Caco-2 (cell line): ENCODE measurements at regions not wholly inside any gene's neighbourhood (a gene's known extent, or its start where the extent isn't known, plus 50 kb on each side); places are given as distances from the start of the nearest gene placed in this dataset.
A peak's percentile ranks its signal among the peaks of the same experiment; 100 is the strongest.
"Not testable (repeated sequence)": the region's sequence is repeated elsewhere in the genome, so short reads cannot be mapped to it uniquely, and the experiment has no call there.

Source experiments
- BruUV-seq: library from RNA; stranded (reverse); fragments of 400-500 nt; replicated peaks from 2 replicates; lab custom pipeline; 2021; lab: Mats Ljungman, UMichigan
- CTCF ChIA-PET: fragments of 300-600 bp; sonication (Branson Sonifier 250); formaldehyde crosslinking; loops from one replicate; lab custom pipeline; 2022; ENCODE audit warnings: antibody characterized with exemption; lab: Charles Lee
- POLR2A ChIA-PET: fragments of 300-600 bp; sonication (Branson Sonifier 250); formaldehyde crosslinking; loops from one replicate; lab custom pipeline; 2022; ENCODE audit warnings: antibody characterized with exemption; lab: Charles Lee
- DNase-seq, 2 experiments: peaks; one replicate each; pipeline versions ENCODE4 v3.0.0 to v3.0.0-alpha.2; 2020 to 2022
- H3K27me3 ChIP-seq: replicated peaks from 2 replicates; pipeline ENCODE4 v1.6.0; 2011; ENCODE audit warnings: low read length; ENCODE audit not compliant: control insufficient read depth, insufficient read depth
- H3K36me3 ChIP-seq: 2 replicates; pipeline ENCODE4 v1.5.1; 2011; ENCODE audit warnings: low read length; ENCODE audit not compliant: control insufficient read depth, insufficient read depth
- H3K4me1 ChIP-seq: fragments of 250-450 bp; sonication (Bioruptor Pico); 2 replicates; pipeline ENCODE4 v1.5.1; 2020; ENCODE audit warnings: mild to moderate bottlenecking
- H3K4me3 ChIP-seq: 2 replicates; pipeline ENCODE4 v1.5.1; 2011; ENCODE audit warnings: low read depth, mild to moderate bottlenecking, control low read depth, low read length
- H3K9me3 ChIP-seq: fragments of 250-450 bp; sonication (Bioruptor Pico); 2 replicates; pipeline ENCODE4 v1.5.1; 2020; ENCODE audit warnings: mild to moderate bottlenecking, moderate library complexity
- H3K27ac Mint-ChIP-seq: one replicate; pipeline ENCODE4 v1.8.0; 2022; ENCODE audit warnings: mixed read lengths; ENCODE audit not compliant: unreplicated experiment
- H3K27me3 Mint-ChIP-seq: one replicate; pipeline ENCODE4 v1.8.0; 2022; ENCODE audit warnings: mixed read lengths; ENCODE audit not compliant: insufficient read depth, unreplicated experiment
- H3K36me3 Mint-ChIP-seq: one replicate; pipeline ENCODE4 v1.8.0; 2022; ENCODE audit warnings: mild to moderate bottlenecking, mixed read lengths; ENCODE audit not compliant: insufficient read depth, unreplicated experiment
- H3K4me1 Mint-ChIP-seq: one replicate; pipeline ENCODE4 v1.8.0; 2022; ENCODE audit warnings: low read depth, mixed read lengths; ENCODE audit not compliant: unreplicated experiment
- H3K4me3 Mint-ChIP-seq: one replicate; pipeline ENCODE4 v1.8.0; 2022; ENCODE audit warnings: mild to moderate bottlenecking, moderate library complexity, mixed read lengths; ENCODE audit not compliant: unreplicated experiment
- H3K9me3 Mint-ChIP-seq: one replicate; pipeline ENCODE4 v1.8.0; 2022; ENCODE audit warnings: mixed read lengths; ENCODE audit not compliant: unreplicated experiment
- intact Hi-C: fragments of 100-400 bp; cut with micrococcal nuclease; formaldehyde crosslinking; loops from one replicate; pipeline ENCODE4 v1.10.0; 2022; ENCODE audit not compliant: unreplicated experiment
- TF ChIP-seq, protein P1 (sequence below), 2 experiments: fragments of 200-600 bp in 1 of 2; IDR thresholded peaks; 1 replicate in 1 of 2; 2 replicates in 1 of 2; pipeline versions ENCODE4 v1.5.1 to v1.8.0; 2011 to 2022; ENCODE audit warnings: antibody characterized with exemption in 1 of 2, control low read depth in 1 of 2, inconsistent platforms in 1 of 2, low read depth in 1 of 2, low read length in 1 of 2, mild to moderate bottlenecking in 1 of 2, moderate library complexity in 1 of 2; ENCODE audit not compliant: insufficient read depth in 1 of 2, severe bottlenecking in 1 of 2, unreplicated experiment in 1 of 2

DNA sequence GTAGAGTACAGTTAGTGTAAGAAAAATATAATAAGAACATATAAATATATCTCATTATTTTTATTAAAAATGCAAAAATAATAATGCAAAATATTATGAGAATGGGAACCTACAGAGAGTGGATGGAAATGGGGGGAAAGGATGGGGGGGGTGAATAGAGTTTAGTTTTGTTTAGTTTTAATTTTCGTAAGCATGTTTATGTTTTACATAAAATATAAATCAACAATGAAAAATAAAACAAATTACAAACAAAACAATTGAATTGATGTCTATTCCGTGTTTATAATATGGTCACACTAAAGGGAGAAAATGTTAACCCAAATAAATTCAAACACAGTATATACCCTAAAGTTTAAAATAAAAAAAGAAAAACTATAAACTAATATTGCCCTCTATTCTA is 1717.4 kb upstream of the SPRY2 start:
- no peaks in the 10 kb centered on the region for H3K9me3 Mint-ChIP-seq
- H3K9me3 ChIP-seq = no peaks in the 10 kb centered on the region
- no peaks in the 10 kb centered on the region for H3K4me1 ChIP-seq
- no peaks in the 10 kb centered on the region for H3K36me3 Mint-ChIP-seq
- ChIA-PET POLR2A (no interaction called here), CTCF (no interaction called here)
- H3K4me1 Mint-ChIP-seq = no peaks in the 10 kb centered on the region
- H3K4me3 Mint-ChIP-seq = no peak overlapping the region
- no peak overlapping the region for H3K4me3 ChIP-seq
- H3K36me3 ChIP-seq = no peaks in the 10 kb centered on the region
- no peak for DNase-seq
- H3K27me3 Mint-ChIP-seq = no peaks in the 10 kb centered on the region
- no peaks in the 10 kb centered on the region for H3K27me3 ChIP-seq
- BruUV-seq = no TSS peak
- H3K27ac Mint-ChIP-seq = no peak overlapping the region
- intact Hi-C loops = no loop called here
- TF ChIP-seq, protein P1, sequence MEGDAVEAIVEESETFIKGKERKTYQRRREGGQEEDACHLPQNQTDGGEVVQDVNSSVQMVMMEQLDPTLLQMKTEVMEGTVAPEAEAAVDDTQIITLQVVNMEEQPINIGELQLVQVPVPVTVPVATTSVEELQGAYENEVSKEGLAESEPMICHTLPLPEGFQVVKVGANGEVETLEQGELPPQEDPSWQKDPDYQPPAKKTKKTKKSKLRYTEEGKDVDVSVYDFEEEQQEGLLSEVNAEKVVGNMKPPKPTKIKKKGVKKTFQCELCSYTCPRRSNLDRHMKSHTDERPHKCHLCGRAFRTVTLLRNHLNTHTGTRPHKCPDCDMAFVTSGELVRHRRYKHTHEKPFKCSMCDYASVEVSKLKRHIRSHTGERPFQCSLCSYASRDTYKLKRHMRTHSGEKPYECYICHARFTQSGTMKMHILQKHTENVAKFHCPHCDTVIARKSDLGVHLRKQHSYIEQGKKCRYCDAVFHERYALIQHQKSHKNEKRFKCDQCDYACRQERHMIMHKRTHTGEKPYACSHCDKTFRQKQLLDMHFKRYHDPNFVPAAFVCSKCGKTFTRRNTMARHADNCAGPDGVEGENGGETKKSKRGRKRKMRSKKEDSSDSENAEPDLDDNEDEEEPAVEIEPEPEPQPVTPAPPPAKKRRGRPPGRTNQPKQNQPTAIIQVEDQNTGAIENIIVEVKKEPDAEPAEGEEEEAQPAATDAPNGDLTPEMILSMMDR (IDR thresholded peaks at IDR 0.05; ENCODE audit: insufficient read depth in 1 of 2, low read depth in 1 of 2, low read length in 1 of 2, severe bottlenecking in 1 of 2, unreplicated experiment in 1 of 2) = no peak

DNA sequence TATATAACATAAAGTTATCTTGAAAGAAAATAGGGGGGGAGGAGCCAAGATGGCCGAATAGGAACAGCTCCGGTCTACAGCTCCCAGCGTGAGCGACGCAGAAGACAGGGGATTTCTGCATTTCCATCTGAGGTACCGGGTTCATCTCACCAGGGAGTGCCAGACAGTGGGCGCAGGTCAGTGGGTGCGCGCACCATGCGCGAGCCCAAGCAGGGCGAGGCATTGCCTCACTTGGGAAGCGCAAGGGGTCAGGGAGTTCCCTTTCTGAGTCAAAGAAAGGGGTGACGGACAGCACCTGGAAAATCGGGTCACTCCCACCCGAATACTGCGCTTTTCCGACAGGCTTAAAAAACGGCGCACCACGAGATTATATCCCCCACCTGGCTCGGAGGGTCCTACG is 1704.4 kb upstream of the SPRY2 start:
- H3K4me1 Mint-ChIP-seq, H3K27ac Mint-ChIP-seq, H3K27me3 ChIP-seq, CTCF ChIA-PET, H3K27me3 Mint-ChIP-seq, H3K4me1 ChIP-seq, DNase-seq, intact Hi-C loops, H3K36me3 Mint-ChIP-seq, H3K9me3 Mint-ChIP-seq, BruUV-seq, POLR2A ChIA-PET, H3K9me3 ChIP-seq, H3K4me3 ChIP-seq, H3K36me3 ChIP-seq: not testable (repeated sequence)
- peak overlapping the region; percentile 31 for H3K4me3 Mint-ChIP-seq

DNA sequence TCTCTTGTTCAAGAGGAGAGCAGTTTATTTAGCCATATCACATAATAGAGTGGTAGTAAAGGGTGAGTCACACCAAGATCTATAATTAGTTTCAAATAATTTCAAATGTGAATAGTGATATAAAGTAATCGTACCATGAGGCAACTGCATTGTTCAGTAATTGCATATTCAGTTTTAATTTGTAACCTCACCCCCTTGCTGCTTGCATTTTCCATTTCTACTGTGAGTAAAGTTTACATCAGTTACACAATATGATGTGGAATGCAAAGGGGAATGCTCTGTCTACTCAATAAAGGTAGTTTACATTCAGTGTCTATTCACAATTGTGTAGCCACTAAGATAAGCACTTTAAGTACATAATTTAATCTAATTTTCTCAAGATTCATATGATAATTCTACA is 1695.7 kb upstream of the SPRY2 start:
- H3K27ac Mint-ChIP-seq = no peak overlapping the region

More for the DNA sequence above, 1695.7 kb upstream of the SPRY2 start:
- intact Hi-C loops = no loop called here
- no peaks in the 10 kb centered on the region for H3K4me1 ChIP-seq
- no peak overlapping the region for H3K4me3 ChIP-seq
- H3K9me3 Mint-ChIP-seq = no peaks in the 10 kb centered on the region
- POLR2A ChIA-PET = no interaction called here
- BruUV-seq = no TSS peak
- H3K27me3 ChIP-seq = no peaks in the 10 kb centered on the region
- no peaks in the 10 kb centered on the region for H3K4me1 Mint-ChIP-seq
- no peak overlapping the region for H3K4me3 Mint-ChIP-seq
- no peak for DNase-seq
- H3K27me3 Mint-ChIP-seq = no peaks in the 10 kb centered on the region
- CTCF ChIA-PET = no interaction called here
- TF ChIP-seq, protein P1 (IDR thresholded peaks at IDR 0.05; ENCODE audit: insufficient read depth in 1 of 2, low read depth in 1 of 2, low read length in 1 of 2, severe bottlenecking in 1 of 2, unreplicated experiment in 1 of 2) = no peak
- H3K36me3 ChIP-seq = no peaks in the 10 kb centered on the region
- no peaks in the 10 kb centered on the region for H3K9me3 ChIP-seq
- no peaks in the 10 kb centered on the region for H3K36me3 Mint-ChIP-seq
